NCI-H1105 treated with DMSO at 0.1 percent for 48 hours (cell line): ENCODE measurements at regions not wholly inside any gene's neighbourhood (a gene's known extent, or its start where the extent isn't known, plus 50 kb on each side); places are given as distances from the start of the nearest gene placed in this dataset.

Source experiments
- DNase-seq: peaks from one replicate; lab custom pipeline; 2025; lab: John Stamatoyannopoulos, UW

- DNase-seq: no peak
These were observed 277.4 kb downstream of the NPIPA8 start for GRCh38 chr16:18059089-18059488.

GRCh38 chr16:18055411-18055916, 281.1 kb downstream of the NPIPA8 start:
- no peak for DNase-seq

- DNase-seq: no peak
These were observed 285.8 kb downstream of the NPIPA8 start for GRCh38 chr16:18050777-18051176.

- no peak for DNase-seq
These were observed 286.3 kb downstream of the NPIPA8 start for GRCh38 chr16:18050234-18050633.

- DNase-seq: no peak
These were observed 286.9 kb downstream of the NPIPA8 start for GRCh38 chr16:18049547-18050133.

- no peak for DNase-seq
These were observed 287.5 kb downstream of the NPIPA8 start for GRCh38 chr16:18048853-18049546.

- no peak for DNase-seq
These were observed 288.8 kb downstream of the NPIPA8 start for GRCh38 chr16:18047761-18048160.

GRCh38 chr16:18045356-18045755, 291.2 kb downstream of the NPIPA8 start:
- DNase-seq: no peak

GRCh38 chr16:18041864-18042834, 294.4 kb downstream of the NPIPA8 start:
- DNase-seq: no peak

GRCh38 chr16:18039931-18040330, 296.6 kb downstream of the NPIPA8 start:
- no peak for DNase-seq

- no peak for DNase-seq
These were observed 299.5 kb downstream of the NPIPA8 start for GRCh38 chr16:18037051-18037450.

GRCh38 chr16:18024611-18025010, 311.9 kb downstream of the NPIPA8 start:
- DNase-seq: no peak

GRCh38 chr16:18018376-18018775, 318.2 kb downstream of the NPIPA8 start:
- no peak for DNase-seq

GRCh38 chr16:18013863-18014262, 322.7 kb downstream of the NPIPA8 start:
- DNase-seq: no peak

GRCh38 chr16:18008356-18008755, 328.2 kb downstream of the NPIPA8 start:
- DNase-seq: no peak

- DNase-seq: no peak
These were observed 333.5 kb downstream of the NPIPA8 start for GRCh38 chr16:18003033-18003432.

- no peak for DNase-seq
These were observed 337.5 kb downstream of the NPIPA8 start for GRCh38 chr16:17998996-17999395.

GRCh38 chr16:17998550-17998949, 338.0 kb downstream of the NPIPA8 start:
- DNase-seq: no peak

- DNase-seq: no peak
These were observed 342.5 kb downstream of the NPIPA8 start for GRCh38 chr16:17994027-17994426.

- no peak for DNase-seq
These were observed 344.1 kb downstream of the NPIPA8 start for GRCh38 chr16:17992416-17992815.

GRCh38 chr16:17989255-17989654, 347.3 kb downstream of the NPIPA8 start:
- no peak for DNase-seq

- DNase-seq: no peak
These were observed 347.7 kb downstream of the NPIPA8 start for GRCh38 chr16:17988839-17989238.

GRCh38 chr16:17986991-17987390, 349.5 kb downstream of the NPIPA8 start:
- DNase-seq: no peak
